ENCODE measurements at regions not wholly inside any gene's neighbourhood (a gene's known extent, or its start where the extent isn't known, plus 50 kb on each side); places are given as distances from the start of the nearest gene placed in this dataset.
"Not testable (repeated sequence)": the region's sequence is repeated elsewhere in the genome, so short reads cannot be mapped to it uniquely, and the experiment has no call there.

DNA sequence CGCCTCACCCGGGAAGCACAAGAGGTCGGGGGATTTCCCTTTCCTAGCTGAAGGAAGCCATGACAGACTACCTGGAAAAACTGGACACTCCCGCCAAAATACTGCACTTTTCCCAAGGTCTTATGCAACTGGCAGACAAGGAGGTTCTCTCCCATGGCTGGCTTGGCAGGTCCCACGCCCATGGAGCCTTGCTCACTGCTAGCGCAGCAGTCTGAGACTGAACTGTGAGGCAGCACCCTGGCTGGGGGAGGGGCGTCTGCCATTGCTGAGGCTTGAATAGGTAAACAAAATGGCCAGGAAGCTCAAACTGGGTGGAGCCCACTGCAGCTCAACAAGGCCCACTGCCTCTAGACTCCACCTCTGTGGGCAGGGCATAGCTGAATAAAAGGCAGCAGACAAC is 92.1 kb downstream of the C4BPA start:
- not testable (repeated sequence) for DNase-seq (ENCODE audit: low read depth in 2 of 2)

DNA sequence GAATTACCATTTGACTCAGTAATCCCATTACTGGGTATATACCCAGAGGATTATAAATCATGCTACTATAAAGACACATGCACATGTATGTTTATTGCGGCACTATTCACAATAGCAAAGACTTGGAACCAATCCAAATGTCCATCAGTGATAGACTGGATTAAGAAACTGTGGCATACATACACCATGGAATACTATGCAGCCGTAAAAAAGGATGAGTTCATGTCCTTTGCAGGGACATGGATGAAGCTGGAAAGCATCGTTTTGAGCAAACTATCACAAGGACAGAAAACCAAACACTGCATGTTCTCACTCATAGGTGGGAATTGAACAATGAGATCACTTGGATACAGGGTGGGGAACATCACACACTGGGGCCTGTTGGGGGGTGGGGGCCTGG is 97.5 kb downstream of the C4BPA start:
- DNase-seq (ENCODE audit: low read depth in 2 of 2): not testable (repeated sequence)

GRCh38 chr1:207202480-207202879 is 98.4 kb downstream of the C4BPA start:
- no peak for DNase-seq (ENCODE audit: low read depth in 2 of 2)

GRCh38 chr1:207203541-207203940 is 99.5 kb downstream of the C4BPA start:
- DNase-seq (ENCODE audit: low read depth in 2 of 2): no peak

GRCh38 chr1:207205614-207206061 is 101.6 kb downstream of the C4BPA start:
- peak in 1 of 2 donors; percentile 44 for DNase-seq (ENCODE audit: low read depth in 2 of 2)

- DNase-seq (ENCODE audit: low read depth in 2 of 2): not testable (repeated sequence)
These were observed 104.7 kb downstream of the C4BPA start for GRCh38 chr1:207208691-207209090.

DNA sequence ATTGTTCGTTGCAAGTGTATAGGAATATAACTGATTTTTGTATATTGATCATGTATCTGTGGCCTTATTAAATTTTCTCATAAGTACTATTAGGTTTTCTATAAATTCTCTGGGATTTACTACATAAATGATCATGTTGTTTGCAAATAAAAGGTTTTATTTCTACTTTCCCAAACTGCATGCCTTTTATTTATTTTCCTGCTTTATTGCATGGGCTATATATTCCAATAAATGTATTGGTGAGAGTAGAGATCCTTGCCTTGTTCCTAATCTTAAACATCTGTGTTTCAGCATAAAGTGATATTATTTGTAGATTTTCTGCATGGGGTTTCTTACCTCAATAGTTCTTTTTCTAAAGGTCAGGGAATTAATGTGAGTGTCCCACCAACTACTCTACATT is 107.0 kb upstream of the CD55 start:
- no peak for DNase-seq (ENCODE audit: low read depth in 2 of 2)

DNA sequence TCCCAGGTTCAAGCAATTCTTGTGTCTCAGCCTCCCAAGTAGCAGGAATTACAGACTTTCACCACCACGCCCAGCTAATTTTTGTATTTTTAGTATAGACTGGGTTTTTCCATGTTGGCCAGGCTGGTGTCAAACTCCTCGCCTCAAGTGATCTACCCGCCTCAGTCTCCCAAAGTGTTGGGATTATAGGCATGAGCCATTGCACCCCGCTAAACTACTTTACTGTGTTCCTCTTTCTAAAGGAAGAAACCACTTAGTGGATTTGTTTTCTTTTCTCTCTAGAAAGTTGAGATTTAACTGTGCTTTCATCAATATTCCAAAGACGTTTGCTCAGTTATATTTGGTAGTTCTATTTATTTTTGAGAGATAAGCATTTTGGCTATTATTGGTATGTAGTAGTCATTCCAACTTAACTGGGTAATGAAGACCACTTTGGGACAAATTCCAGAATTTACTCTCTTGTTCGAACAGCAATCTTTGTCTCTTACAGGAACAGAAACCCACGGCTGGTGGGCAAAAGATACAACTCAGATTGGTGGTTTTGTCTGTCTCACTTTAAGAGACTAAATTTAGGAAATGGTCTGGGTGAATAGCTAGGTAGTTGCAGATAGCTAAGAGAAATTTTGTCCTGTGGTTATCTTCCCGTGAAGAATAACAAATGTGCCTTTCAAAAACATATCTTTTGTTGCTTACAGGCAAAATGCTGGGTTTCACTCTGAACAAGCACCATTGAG is 103.5 kb upstream of the CD55 start:
- DNase-seq (ENCODE audit: low read depth in 2 of 2): no peak

GRCh38 chr1:207218512-207219362 is 102.7 kb upstream of the CD55 start:
- DNase-seq (ENCODE audit: low read depth in 2 of 2): peak in 1 of 2 donors; percentile 47

- no peak for DNase-seq (ENCODE audit: low read depth in 2 of 2)
These were observed 101.2 kb upstream of the CD55 start for GRCh38 chr1:207219979-207220889.

DNA sequence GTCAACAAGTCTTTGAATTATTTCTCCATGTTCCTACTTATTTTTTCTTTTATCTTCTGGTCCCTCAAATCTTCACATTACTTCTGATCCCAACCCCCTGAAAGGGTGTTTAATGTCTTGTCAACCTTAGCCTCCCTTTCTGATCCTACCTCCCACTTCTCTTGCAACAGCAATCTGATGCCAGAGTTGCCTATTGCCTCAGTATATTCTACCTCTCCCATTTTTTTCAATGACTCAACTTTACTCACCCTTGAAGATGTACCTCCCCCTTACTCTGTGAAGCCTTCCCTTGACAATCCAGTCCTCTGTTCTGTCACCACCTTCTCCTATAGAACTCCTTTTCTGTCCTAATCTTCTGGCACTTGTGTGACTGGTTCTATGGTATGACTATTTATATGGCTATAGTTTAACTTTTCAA is 99.5 kb upstream of the CD55 start:
- no peak for DNase-seq (ENCODE audit: low read depth in 2 of 2)

- DNase-seq (ENCODE audit: low read depth in 2 of 2): peak in 1 of 2 donors; percentile 48
These were observed 98.3 kb upstream of the CD55 start for GRCh38 chr1:207223162-207223561.

- DNase-seq (ENCODE audit: low read depth in 2 of 2): no peak
These were observed 96.8 kb upstream of the CD55 start for GRCh38 chr1:207224666-207225065.

DNA sequence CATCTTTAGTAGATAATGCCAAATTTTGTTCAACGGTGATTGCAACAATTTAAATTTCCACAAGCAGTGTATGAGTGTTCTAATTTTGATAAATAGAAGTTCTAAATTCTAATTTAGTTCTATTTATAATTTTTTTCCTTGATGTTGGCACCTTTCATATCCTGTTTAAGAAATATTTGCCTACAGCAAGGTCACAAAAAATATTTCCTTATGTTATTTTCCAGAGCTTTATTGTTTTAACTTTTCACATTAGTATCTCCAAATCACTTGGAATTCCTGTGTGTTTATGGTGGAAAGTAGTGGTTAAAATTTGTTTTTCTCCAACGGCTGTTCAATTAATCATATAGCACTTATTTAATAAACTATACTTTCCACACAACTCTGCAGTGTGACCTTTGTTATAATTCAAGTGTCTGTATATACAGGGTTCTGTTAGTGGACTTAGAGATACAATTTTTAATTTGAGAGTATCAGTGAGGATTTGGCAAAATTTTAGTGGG is 94.3 kb upstream of the CD55 start:
- peak; percentile 52 to 59 for DNase-seq (ENCODE audit: low read depth in 2 of 2)

- DNase-seq (ENCODE audit: low read depth in 2 of 2): no peak
These were observed 92.5 kb upstream of the CD55 start for GRCh38 chr1:207228987-207229386.

DNA sequence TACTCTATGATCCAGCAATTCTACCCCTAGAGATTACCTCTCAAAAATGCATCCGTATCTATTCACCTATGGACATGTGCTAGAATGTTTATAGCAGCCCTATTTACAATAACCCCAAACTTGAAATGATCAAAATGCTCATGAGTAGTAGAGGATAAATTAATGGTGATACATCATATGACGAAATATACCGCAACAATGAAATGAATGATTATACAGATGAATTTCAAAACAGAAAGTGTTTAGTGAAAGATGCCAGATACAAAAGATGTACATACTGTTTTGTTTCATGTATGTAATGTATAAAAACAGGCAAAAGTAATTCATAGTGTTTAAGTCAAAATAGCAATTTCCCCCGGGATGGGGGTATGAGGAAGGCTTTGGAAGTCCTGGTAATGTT is 91.0 kb upstream of the CD55 start:
- DNase-seq (ENCODE audit: low read depth in 2 of 2): no peak

DNA sequence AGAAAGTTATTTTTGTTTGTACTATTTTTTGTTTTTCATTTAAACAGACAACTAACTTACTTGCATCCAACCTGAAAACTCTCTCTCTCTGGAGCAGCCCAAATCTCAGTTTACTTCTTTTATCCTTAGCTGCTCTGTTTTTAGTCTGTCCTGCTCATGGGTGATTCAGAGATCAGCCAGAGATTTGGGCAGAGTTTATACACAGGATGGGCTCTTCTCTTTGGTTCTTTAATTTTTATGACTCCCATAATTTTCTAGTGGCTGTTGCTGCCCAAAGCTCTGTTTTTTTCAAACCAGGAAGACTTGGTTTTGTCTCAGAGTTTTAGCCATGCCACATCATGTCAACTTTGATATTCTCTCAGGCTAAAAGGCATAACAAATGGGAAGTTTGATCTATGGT is 86.8 kb upstream of the CD55 start:
- no peak for DNase-seq (ENCODE audit: low read depth in 2 of 2)

DNA sequence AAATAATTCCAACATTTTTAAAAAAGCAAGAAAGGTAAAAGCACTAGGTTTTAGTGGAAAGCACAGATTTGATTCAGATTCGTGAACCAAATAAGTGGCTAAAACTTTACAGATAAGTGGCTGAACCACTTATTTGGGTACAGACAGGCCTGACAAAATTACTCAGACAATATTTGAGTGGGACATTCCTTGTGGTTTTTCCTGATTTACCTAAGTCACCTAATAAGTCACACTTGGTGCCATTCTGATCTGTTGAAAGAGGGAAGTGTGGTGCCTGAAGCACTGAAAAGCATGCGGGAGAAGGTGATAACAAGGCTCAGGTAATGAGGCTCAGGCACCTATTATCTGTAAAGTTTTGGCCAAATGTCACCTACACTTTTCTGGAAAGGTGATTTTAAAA is 81.6 kb upstream of the CD55 start:
- DNase-seq (ENCODE audit: low read depth in 2 of 2): no peak

GRCh38 chr1:207240325-207241101 is 81.0 kb upstream of the CD55 start:
- peak in 1 of 2 donors; percentile 61 for DNase-seq (ENCODE audit: low read depth in 2 of 2)

DNA sequence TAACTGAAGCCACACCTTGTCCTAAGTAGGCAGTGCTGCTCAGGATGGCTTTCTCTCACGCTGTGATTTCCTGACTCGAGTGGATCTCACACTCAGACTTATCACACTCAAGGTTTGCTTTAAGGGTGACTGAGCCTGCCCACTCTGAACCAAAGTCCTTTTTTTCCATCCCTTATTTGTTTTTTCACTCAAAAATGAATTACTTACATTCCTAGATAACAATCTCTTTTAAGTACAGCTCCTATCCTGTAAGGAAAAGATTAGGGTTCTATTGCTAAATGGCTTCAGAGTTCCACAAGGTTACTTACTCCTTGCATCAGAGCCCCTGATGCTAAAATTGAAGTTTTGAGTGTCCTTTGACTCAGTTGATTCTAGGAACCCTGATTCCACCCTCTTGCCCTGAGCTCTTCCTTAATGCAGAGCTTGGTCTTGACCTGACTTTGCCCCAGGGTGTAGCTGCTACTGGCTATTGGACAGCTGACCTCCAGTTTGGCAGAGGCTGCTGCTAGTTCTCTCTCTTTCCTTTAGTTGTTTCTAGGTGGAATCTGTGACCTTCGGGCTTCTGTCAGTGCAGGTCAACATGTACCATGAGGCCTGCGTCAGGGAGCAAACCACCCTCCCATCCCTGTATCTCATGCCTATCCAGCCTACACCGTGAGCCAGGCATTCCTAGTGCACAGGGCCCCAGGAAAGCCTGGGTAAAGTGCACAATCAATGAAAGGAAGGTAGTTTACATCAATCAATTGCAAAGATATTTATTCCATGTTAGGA is 80.1 kb upstream of the CD55 start:
- no peak for DNase-seq (ENCODE audit: low read depth in 2 of 2)

Measured in dermis microvascular lymphatic vessel endothelial cell (primary cell).